Endodermal cell (in vitro differentiated cells): ENCODE measurements at regions not wholly inside any gene's neighbourhood (a gene's known extent, or its start where the extent isn't known, plus 50 kb on each side); places are given as distances from the start of the nearest gene placed in this dataset.

Source experiments
- DNase-seq: peaks from one replicate; pipeline ENCODE4 v3.0.0-alpha.2; 2017
- H3K27ac ChIP-seq: 2 replicates; pipeline ENCODE4 v1.5.1; 2013; ENCODE audit warnings: mild to moderate bottlenecking, low read depth, low read length, moderate library complexity
- H3K27me3 ChIP-seq: 2 replicates; pipeline ENCODE4 v1.6.1; 2013; ENCODE audit warnings: mild to moderate bottlenecking, low read length, moderate library complexity; ENCODE audit not compliant: insufficient read depth, control insufficient read depth, poor library complexity, severe bottlenecking
- H3K36me3 ChIP-seq: 2 replicates; pipeline ENCODE4 v1.7.0; 2013; ENCODE audit warnings: mild to moderate bottlenecking, low read length, moderate library complexity; ENCODE audit not compliant: control insufficient read depth, insufficient read depth
- H3K4me1 ChIP-seq: one replicate; pipeline ENCODE4 v1.7.0; 2013; ENCODE audit warnings: low read length; ENCODE audit not compliant: control insufficient read depth, insufficient read depth
- H3K4me3 ChIP-seq: 2 replicates; pipeline ENCODE4 v1.5.1; 2013; ENCODE audit warnings: mild to moderate bottlenecking, low read length, moderate library complexity
- H3K9ac ChIP-seq: 2 replicates; pipeline ENCODE4 v1.6.1; 2013; ENCODE audit warnings: mild to moderate bottlenecking, low read length, moderate library complexity; ENCODE audit not compliant: poor library complexity, severe bottlenecking; ENCODE audit errors: extremely low read depth
- H3K9me3 ChIP-seq: 2 replicates; pipeline ENCODE4 v1.6.1; 2013; ENCODE audit warnings: mild to moderate bottlenecking, low read length, moderate library complexity; ENCODE audit not compliant: control insufficient read depth
- H3K27ac Mint-ChIP-seq: 2 replicates; pipeline ENCODE4 v1.8.0; 2020; ENCODE audit warnings: mixed read lengths
- H3K27me3 Mint-ChIP-seq: 2 replicates; pipeline ENCODE4 v1.8.0; 2021; ENCODE audit warnings: mild to moderate bottlenecking, mixed read lengths; ENCODE audit not compliant: insufficient read depth
- H3K36me3 Mint-ChIP-seq: 2 replicates; pipeline ENCODE4 v1.8.0; 2020; ENCODE audit warnings: low read depth, mixed read lengths
- H3K4me1 Mint-ChIP-seq: 2 replicates; pipeline ENCODE4 v1.8.0; 2020; ENCODE audit warnings: mixed read lengths
- H3K4me3 Mint-ChIP-seq: 2 replicates; pipeline ENCODE4 v1.8.0; 2020; ENCODE audit warnings: mild to moderate bottlenecking, moderate library complexity, mixed read lengths
- H3K9me3 Mint-ChIP-seq: 2 replicates; pipeline ENCODE4 v1.8.0; 2020; ENCODE audit warnings: mild to moderate bottlenecking, mixed read lengths
- WGBS, 2 experiments: methylation state at CpG; one replicate each; pipeline versions ENCODE4 v1.1.5 to v1.1.7; 2013; ENCODE audit warnings: missing lambda C conversion rate in 2 of 2, mixed read lengths in 1 of 2; ENCODE audit not compliant: insufficient coverage in 1 of 2, insufficient read length in 1 of 2; 5-methylcytosine and 5-hydroxymethylcytosine counted together
- TF ChIP-seq, protein P1 (sequence below): fragments of 200-600 bp; sonication (generic); conservative IDR thresholded peaks from 2 replicates; pipeline ENCODE4 v1.5.0; 2021; ENCODE audit warnings: antibody characterized with exemption, mild to moderate bottlenecking

DNA sequence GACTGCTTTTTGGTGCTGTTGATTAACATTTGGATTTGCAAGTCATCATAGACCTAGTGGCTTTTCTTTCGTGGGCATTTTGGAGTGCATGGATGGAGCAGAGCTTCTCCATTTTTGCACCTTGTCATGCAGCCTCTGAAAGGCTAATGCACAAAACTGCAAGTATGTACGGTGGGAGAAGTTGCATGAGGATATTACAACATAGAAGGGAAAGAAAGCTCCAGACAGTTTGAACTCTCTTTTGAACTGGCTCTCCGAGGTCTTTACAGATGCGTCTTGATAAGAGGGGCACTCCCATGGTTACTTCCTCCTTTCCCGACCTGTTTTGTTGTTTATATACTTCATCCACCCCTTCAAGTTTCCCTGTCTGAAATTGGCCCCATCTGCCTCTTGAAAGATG is 147.1 kb upstream of the GBE1 start:
- Histone ChIP-seq H3K27me3 (no peaks in the 10 kb centered on the region), H3K36me3 (no peaks in the 10 kb centered on the region), H3K27ac (no peak overlapping the region), H3K4me3 (no peak overlapping the region), H3K9ac (no peak overlapping the region), H3K4me1 (no peaks in the 10 kb centered on the region), H3K9me3 (no peaks in the 10 kb centered on the region)
- no peak for DNase-seq
- H3K36me3 Mint-ChIP-seq = no peaks in the 10 kb centered on the region
- H3K4me3 Mint-ChIP-seq = no peak overlapping the region
- WGBS, 2 experiments = 89 to 94% methylated on average over 2 to 5 of the region's 5 CpGs
- no peaks in the 10 kb centered on the region for H3K27me3 Mint-ChIP-seq
- H3K9me3 Mint-ChIP-seq = peaks cover 5% of the 10 kb centered on the region
- TF ChIP-seq, protein P1, sequence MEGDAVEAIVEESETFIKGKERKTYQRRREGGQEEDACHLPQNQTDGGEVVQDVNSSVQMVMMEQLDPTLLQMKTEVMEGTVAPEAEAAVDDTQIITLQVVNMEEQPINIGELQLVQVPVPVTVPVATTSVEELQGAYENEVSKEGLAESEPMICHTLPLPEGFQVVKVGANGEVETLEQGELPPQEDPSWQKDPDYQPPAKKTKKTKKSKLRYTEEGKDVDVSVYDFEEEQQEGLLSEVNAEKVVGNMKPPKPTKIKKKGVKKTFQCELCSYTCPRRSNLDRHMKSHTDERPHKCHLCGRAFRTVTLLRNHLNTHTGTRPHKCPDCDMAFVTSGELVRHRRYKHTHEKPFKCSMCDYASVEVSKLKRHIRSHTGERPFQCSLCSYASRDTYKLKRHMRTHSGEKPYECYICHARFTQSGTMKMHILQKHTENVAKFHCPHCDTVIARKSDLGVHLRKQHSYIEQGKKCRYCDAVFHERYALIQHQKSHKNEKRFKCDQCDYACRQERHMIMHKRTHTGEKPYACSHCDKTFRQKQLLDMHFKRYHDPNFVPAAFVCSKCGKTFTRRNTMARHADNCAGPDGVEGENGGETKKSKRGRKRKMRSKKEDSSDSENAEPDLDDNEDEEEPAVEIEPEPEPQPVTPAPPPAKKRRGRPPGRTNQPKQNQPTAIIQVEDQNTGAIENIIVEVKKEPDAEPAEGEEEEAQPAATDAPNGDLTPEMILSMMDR = no peak
- no peak overlapping the region for H3K27ac Mint-ChIP-seq
- H3K4me1 Mint-ChIP-seq = no peaks in the 10 kb centered on the region

- no peaks in the 10 kb centered on the region for H3K36me3 ChIP-seq
- H3K9me3 ChIP-seq = no peaks in the 10 kb centered on the region
- Mint-ChIP-seq H3K27ac (no peak overlapping the region), H3K4me3 (no peak overlapping the region), H3K36me3 (no peaks in the 10 kb centered on the region), H3K27me3 (no peaks in the 10 kb centered on the region), H3K4me1 (no peaks in the 10 kb centered on the region), H3K9me3 (no peaks in the 10 kb centered on the region)
- TF ChIP-seq, protein P1 = no peak
- 92 to 100% methylated on average over 1 of the region's 1 CpG for WGBS, 2 experiments
- no peak for DNase-seq
- no peak overlapping the region for H3K27ac ChIP-seq
- H3K4me1 ChIP-seq = no peaks in the 10 kb centered on the region
- no peak overlapping the region for H3K4me3 ChIP-seq
- H3K9ac ChIP-seq = no peak overlapping the region
- no peaks in the 10 kb centered on the region for H3K27me3 ChIP-seq
Measured at GRCh38 chr3:81898336-81898735, 136.9 kb upstream of the GBE1 start.

GRCh38 chr3:81894598-81894997 is 133.2 kb upstream of the GBE1 start:
- H3K4me3 Mint-ChIP-seq = no peak overlapping the region
- no peak overlapping the region for H3K27ac Mint-ChIP-seq
- Histone ChIP-seq H3K27me3 (no peaks in the 10 kb centered on the region), H3K4me1 (no peaks in the 10 kb centered on the region), H3K27ac (no peak overlapping the region), H3K36me3 (no peaks in the 10 kb centered on the region), H3K9ac (no peak overlapping the region), H3K4me3 (no peak overlapping the region), H3K9me3 (no peaks in the 10 kb centered on the region)
- no peaks in the 10 kb centered on the region for H3K9me3 Mint-ChIP-seq
- H3K36me3 Mint-ChIP-seq = no peaks in the 10 kb centered on the region
- WGBS, 2 experiments = 59 to 71% methylated on average over 3 to 4 of the region's 4 CpGs
- TF ChIP-seq, protein P1 = no peak
- no peaks in the 10 kb centered on the region for H3K27me3 Mint-ChIP-seq
- DNase-seq = no peak
- no peaks in the 10 kb centered on the region for H3K4me1 Mint-ChIP-seq
